HEK293 (cell line): ENCODE measurements at regions not wholly inside any gene's neighbourhood (a gene's known extent, or its start where the extent isn't known, plus 50 kb on each side); places are given as distances from the start of the nearest gene placed in this dataset.

ENCODE experiments used
- CTCF ChIA-PET: fragments of 350-600 bp; formaldehyde crosslinking; extraction: SDS; loops from one replicate; lab custom pipeline; 2021; ENCODE audit warnings: antibody characterized with exemption; lab: Yijun Ruan, JAX
- POLR2A ChIA-PET: fragments of 300-600 bp; formaldehyde crosslinking; extraction: SDS; loops from one replicate; lab custom pipeline; 2020; ENCODE audit warnings: antibody characterized with exemption, inconsistent platforms; lab: Yijun Ruan, JAX
- H3K27ac ChIP-seq: fragments of 200-500 bp; sonication (Bioruptor generic); 2 replicates; pipeline ENCODE4 v1.5.1; 2014; ENCODE audit warnings: low read depth, low read length, control low read depth, inconsistent platforms; ENCODE audit errors: extremely low read depth
- H3K36me3 ChIP-seq, 2 experiments: fragments of 200-500 bp in 1 of 2; sonication (Bioruptor generic) in 1 of 2; 1 replicate in 1 of 2; 2 replicates in 1 of 2; pipeline ENCODE4 v1.5.1; 2014 to 2017; ENCODE audit warnings: inconsistent platforms in 2 of 2, low read length in 2 of 2; ENCODE audit not compliant: control insufficient read depth in 2 of 2, insufficient read depth in 1 of 2
- H3K4me1 ChIP-seq: fragments of 200-500 bp; sonication (Bioruptor generic); 2 replicates; pipeline ENCODE4 v1.5.1; 2014; ENCODE audit warnings: mild to moderate bottlenecking, low read length, inconsistent platforms; ENCODE audit not compliant: control insufficient read depth, insufficient read depth
- H3K4me3 ChIP-seq: 2 replicates; pipeline ENCODE4 v1.5.1; 2011; ENCODE audit warnings: low read depth, mild to moderate bottlenecking, control low read depth, low read length, moderate library complexity
- H3K9me3 ChIP-seq: fragments of 200-500 bp; sonication (Bioruptor generic); 2 replicates; pipeline ENCODE4 v1.5.1; 2014; ENCODE audit warnings: low read depth, low read length, inconsistent platforms; ENCODE audit not compliant: control insufficient read depth, insufficient read depth
- AEBP2 ChIP-seq: fragments of 450-650 bp; formaldehyde crosslinking; IDR thresholded peaks from 2 replicates; pipeline ENCODE4 v1.5.1; 2016; ENCODE audit warnings: missing biosample characterization, missing genetic modification characterization, borderline replicate concordance
- HOXA7 ChIP-seq: sonication (generic); formaldehyde crosslinking; IDR thresholded peaks from 2 replicates; pipeline ENCODE4 v1.8.1; 2022; ENCODE audit warnings: missing genetic modification reagents, borderline replicate concordance
- KLF1 ChIP-seq: fragments of 450-650 bp; formaldehyde crosslinking; IDR thresholded peaks from 2 replicates; pipeline ENCODE4 v1.5.1; 2016; ENCODE audit warnings: missing biosample characterization, missing genetic modification characterization
- KLF8 ChIP-seq: fragments of 450-650 bp; formaldehyde crosslinking; IDR thresholded peaks from 2 replicates; pipeline ENCODE4 v1.5.1; 2016; ENCODE audit warnings: missing biosample characterization, missing genetic modification characterization
- KLF9 ChIP-seq: fragments of 450-650 bp; formaldehyde crosslinking; IDR thresholded peaks from 2 replicates; pipeline ENCODE4 v1.5.1; 2016; ENCODE audit warnings: missing biosample characterization, missing genetic modification characterization, low read depth
- OSR2 ChIP-seq: fragments of 450-650 bp; formaldehyde crosslinking; IDR thresholded peaks from 2 replicates; pipeline ENCODE4 v1.5.1; 2016; ENCODE audit warnings: missing biosample characterization, missing genetic modification characterization
- OVOL3 ChIP-seq: fragments of 450-650 bp; formaldehyde crosslinking; IDR thresholded peaks from 2 replicates; pipeline ENCODE4 v1.5.1; 2016; ENCODE audit warnings: missing biosample characterization, missing genetic modification characterization
- PATZ1 ChIP-seq: fragments of 450-650 bp; formaldehyde crosslinking; IDR thresholded peaks from 2 replicates; pipeline ENCODE4 v1.5.1; 2016; ENCODE audit warnings: missing biosample characterization, missing genetic modification characterization
- ZBTB20 ChIP-seq: fragments of 450-650 bp; formaldehyde crosslinking; IDR thresholded peaks from 2 replicates; pipeline ENCODE4 v1.5.1; 2016; ENCODE audit warnings: missing biosample characterization, missing genetic modification characterization
- ZNF10 ChIP-seq: fragments of 450-650 bp; formaldehyde crosslinking; IDR thresholded peaks from 2 replicates; pipeline ENCODE4 v1.5.1; 2017; ENCODE audit warnings: missing biosample characterization, missing genetic modification characterization
- ZNF146 ChIP-seq: fragments of 450-650 bp; formaldehyde crosslinking; IDR thresholded peaks from 2 replicates; pipeline ENCODE4 v1.5.1; 2016; ENCODE audit warnings: missing biosample characterization, missing genetic modification characterization
- ZNF19 ChIP-seq: fragments of 450-650 bp; formaldehyde crosslinking; IDR thresholded peaks from 2 replicates; pipeline ENCODE4; 2016; ENCODE audit warnings: missing biosample characterization, missing genetic modification characterization, low read depth
- ZNF202 ChIP-seq: fragments of 450-650 bp; formaldehyde crosslinking; IDR thresholded peaks from 2 replicates; pipeline ENCODE4 v1.5.1; 2016; ENCODE audit warnings: missing biosample characterization, missing genetic modification characterization, borderline replicate concordance
- ZNF366 ChIP-seq: fragments of 450-650 bp; formaldehyde crosslinking; conservative IDR thresholded peaks from 2 replicates; pipeline ENCODE4 v1.5.1; 2016; ENCODE audit warnings: missing biosample characterization, missing genetic modification characterization
- ZNF48 ChIP-seq: fragments of 450-650 bp; formaldehyde crosslinking; IDR thresholded peaks from 2 replicates; pipeline ENCODE4 v1.5.1; 2016; ENCODE audit warnings: missing biosample characterization, missing genetic modification characterization
- ZNF510 ChIP-seq: fragments of 450-650 bp; formaldehyde crosslinking; IDR thresholded peaks from 2 replicates; pipeline ENCODE4 v1.5.1; 2018; ENCODE audit warnings: mild to moderate bottlenecking, missing genetic modification characterization, missing biosample characterization; ENCODE audit not compliant: insufficient replicate concordance
- ZNF544 ChIP-seq: fragments of 450-650 bp; formaldehyde crosslinking; IDR thresholded peaks from 2 replicates; pipeline ENCODE4 v1.5.0; 2017; ENCODE audit warnings: missing biosample characterization, missing genetic modification characterization
- ZNF549 ChIP-seq: fragments of 450-650 bp; IDR thresholded peaks from 2 replicates; pipeline ENCODE4 v1.5.1; 2018; ENCODE audit warnings: missing biosample characterization, missing genetic modification characterization, mild to moderate bottlenecking, inconsistent platforms, moderate library complexity
- ZNF558 ChIP-seq: fragments of 450-650 bp; formaldehyde crosslinking; IDR thresholded peaks from 2 replicates; pipeline ENCODE4 v1.5.1; 2016; ENCODE audit warnings: missing biosample characterization, missing genetic modification characterization
- ZNF596 ChIP-seq: fragments of 450-650 bp; IDR thresholded peaks from 2 replicates; pipeline ENCODE4 v1.5.0; 2018; ENCODE audit warnings: missing biosample characterization, mild to moderate bottlenecking, missing genetic modification characterization, moderate library complexity
- ZNF623 ChIP-seq: fragments of 450-650 bp; formaldehyde crosslinking; IDR thresholded peaks from 2 replicates; pipeline ENCODE4 v1.5.1; 2016; ENCODE audit warnings: missing biosample characterization, missing genetic modification characterization
- ZNF677 ChIP-seq: fragments of 450-650 bp; IDR thresholded peaks from 2 replicates; pipeline ENCODE4 v1.5.0; 2018; ENCODE audit warnings: missing biosample characterization, mild to moderate bottlenecking, missing genetic modification characterization, moderate library complexity
- ZNF701 ChIP-seq: fragments of 450-650 bp; formaldehyde crosslinking; IDR thresholded peaks from 2 replicates; pipeline ENCODE4 v1.5.1; 2016; ENCODE audit warnings: missing biosample characterization, missing genetic modification characterization
- ZNF707 ChIP-seq: fragments of 450-650 bp; formaldehyde crosslinking; IDR thresholded peaks from 2 replicates; pipeline ENCODE4 v1.5.1; 2016; ENCODE audit warnings: missing biosample characterization, missing genetic modification characterization
- ZNF785 ChIP-seq: fragments of 450-650 bp; formaldehyde crosslinking; IDR thresholded peaks from 2 replicates; pipeline ENCODE4 v1.5.1; 2016; ENCODE audit warnings: missing biosample characterization, missing genetic modification characterization
- ZNF792 ChIP-seq: fragments of 450-650 bp; formaldehyde crosslinking; IDR thresholded peaks from 2 replicates; pipeline ENCODE4 v1.5.1; 2016; ENCODE audit warnings: missing biosample characterization, missing genetic modification characterization
- ZXDB ChIP-seq: fragments of 450-650 bp; formaldehyde crosslinking; IDR thresholded peaks from 2 replicates; pipeline ENCODE4 v1.5.1; 2016; ENCODE audit warnings: missing biosample characterization, missing genetic modification characterization

GRCh38 chr18:78855188-78855587, 124.4 kb upstream of the SALL3 start:
- TF ChIP-seq ZXDB (no peak), ZNF48 (no peak), HOXA7 (CRISPR knock-in tag) (no peak), ZNF202 (tag by site-specific recombination) (no peak), ZNF510 (tag by site-specific recombination) (no peak), ZNF549 (tag by site-specific recombination) (no peak), KLF1 (tag by site-specific recombination) (no peak), ZNF19 (tag by site-specific recombination) (no peak), ZBTB20 (tag by site-specific recombination) (no peak), ZNF701 (no peak), PATZ1 (tag by site-specific recombination) (no peak), ZNF558 (tag by site-specific recombination) (no peak), AEBP2 (no peak)
- POLR2A ChIA-PET = no interaction called here
- no peak overlapping the region for H3K4me3 ChIP-seq
- no peaks in the 10 kb centered on the region for H3K36me3 ChIP-seq
- no peaks in the 10 kb centered on the region for H3K4me1 ChIP-seq
- H3K27ac ChIP-seq = no peak overlapping the region
- no peaks in the 10 kb centered on the region; the same call in 1 of the 2 replicates for H3K9me3 ChIP-seq
- CTCF ChIA-PET = no interaction called here

- CTCF ChIA-PET = interaction anchor here (0.6 kb wide), 1 partner anchor 19 kb away, joined by 3 read pairs; no protein-coding TSS in a partner anchor
- TF ChIP-seq ZNF792 (tag by site-specific recombination) (no peak), ZNF366 (tag by site-specific recombination) (no peak), ZNF10 (tag by site-specific recombination) (no peak), ZNF544 (tag by site-specific recombination) (no peak), ZNF677 (tag by site-specific recombination) (no peak), KLF8 (no peak), ZNF707 (tag by site-specific recombination) (no peak), ZNF785 (tag by site-specific recombination) (no peak), ZNF623 (no peak), ZNF146 (tag by site-specific recombination) (no peak), OVOL3 (tag by site-specific recombination) (no peak), KLF9 (tag by site-specific recombination) (no peak), ZNF596 (tag by site-specific recombination) (no peak), OSR2 (tag by site-specific recombination) (no peak)
- TF ChIP-seq, all 188 proteins: peak for 0
- POLR2A ChIA-PET = no interaction called here
Measured at GRCh38 chr18:78856569-78857313, 122.9 kb upstream of the SALL3 start.

More at GRCh38 chr18:78856569-78857313, 122.9 kb upstream of the SALL3 start:
- Histone ChIP-seq H3K36me3 (no peaks in the 10 kb centered on the region), H3K4me3 (no peak overlapping the region), H3K9me3 (no peaks in the 10 kb centered on the region), H3K27ac (no peak overlapping the region), H3K4me1 (no peaks in the 10 kb centered on the region)
